Psoas muscle (tissue), 7 donors: ENCODE measurements at regions not wholly inside any gene's neighbourhood (a gene's known extent, or its start where the extent isn't known, plus 50 kb on each side); places are given as distances from the start of the nearest gene placed in this dataset.

Experiments used
- ATAC-seq, 4 donors: fragments of 200-7000 bp; cut with Tn5 transposase; one replicate each; pipeline ENCODE4 v1.9.1; 2020; ENCODE audit warnings: moderate library complexity in 3 of 4, mild to moderate bottlenecking in 2 of 4
- DNase-seq, 2 donors: peaks; one replicate each; pipeline ENCODE4 v3.0.0-alpha.2; 2020
- H3K27ac ChIP-seq: fragments of 200-600 bp; one replicate; pipeline ENCODE4 v1.8.0; 2022
- H3K27me3 ChIP-seq, 3 donors: fragments of 200-600 bp in 1 of 3; one replicate each; pipeline versions ENCODE4 v1.6.1 to v1.8.0; 2013 to 2022; ENCODE audit warnings: low read length in 2 of 3, mild to moderate bottlenecking in 2 of 3, moderate library complexity in 1 of 3; ENCODE audit not compliant: insufficient read depth in 3 of 3
- H3K36me3 ChIP-seq, 2 donors: fragments of 200-600 bp in 1 of 2; one replicate each; pipeline versions ENCODE4 v1.6.1 to v1.8.0; 2013 to 2022; ENCODE audit warnings: low read depth in 1 of 2, mild to moderate bottlenecking in 1 of 2, moderate library complexity in 1 of 2; ENCODE audit not compliant: insufficient read depth in 1 of 2
- H3K4me1 ChIP-seq: fragments of 200-600 bp; one replicate; pipeline ENCODE4 v1.8.0; 2022
- H3K4me3 ChIP-seq: fragments of 200-600 bp; one replicate; pipeline ENCODE4 v1.8.0; 2022; ENCODE audit warnings: mild to moderate bottlenecking
- H3K9me3 ChIP-seq: fragments of 200-600 bp; one replicate; pipeline ENCODE4 v1.8.0; 2022
- WGBS, 3 donors: extraction: QIAGEN DNeasy Blood & Tissue Kit; methylation state at CpG; one replicate each; pipeline versions ENCODE4 v1.1.6 to v1.1.7; 2013; 5-methylcytosine and 5-hydroxymethylcytosine counted together
- intact Hi-C, 2 donors: fragments of 100-400 bp; cut with DNase I; formaldehyde crosslinking; loops; one replicate each; pipeline versions ENCODE4 v1.11.0 to v1.14.2; 2022
- TF ChIP-seq, protein P1 (sequence below): fragments of 200-600 bp; IDR thresholded peaks from one replicate; pipeline ENCODE4 v1.8.0; 2022; ENCODE audit warnings: antibody characterized with exemption
- donor health status: healthy with polysubstance abuse.
- donor health status: DM: no; HTN: no; CAD: no; lungs with moderate emphysema.
- donor health status: Bipolar disorder and iron deficiency.
- donor health status: healthy.
- donor health status: DM: yes; HTN: yes; CAD: no.
- donor health status: DM: no; HTN: no; CAD: no.
- donor health status: DM: yes; HTN: yes; CAD: no.

GRCh38 chr6:71181565-71181964 lies 107.0 kb upstream of the OGFRL1 start:
- Histone ChIP-seq H3K27ac (no peak overlapping the region), H3K9me3 (peaks cover 3% of the 10 kb centered on the region), H3K4me3 (no peak overlapping the region), H3K36me3 (no peaks in the 10 kb centered on the region), H3K27me3 (no peaks in the 10 kb centered on the region), H3K4me1 (no peaks in the 10 kb centered on the region)
- WGBS, 3 donors, result 78 to 91% (median 84%) methylated on average over 1 of the region's 1 CpG
- DNase-seq (no peak), ATAC-seq (no peak)
- intact Hi-C loops, result no loop called here
- TF ChIP-seq, protein P1, sequence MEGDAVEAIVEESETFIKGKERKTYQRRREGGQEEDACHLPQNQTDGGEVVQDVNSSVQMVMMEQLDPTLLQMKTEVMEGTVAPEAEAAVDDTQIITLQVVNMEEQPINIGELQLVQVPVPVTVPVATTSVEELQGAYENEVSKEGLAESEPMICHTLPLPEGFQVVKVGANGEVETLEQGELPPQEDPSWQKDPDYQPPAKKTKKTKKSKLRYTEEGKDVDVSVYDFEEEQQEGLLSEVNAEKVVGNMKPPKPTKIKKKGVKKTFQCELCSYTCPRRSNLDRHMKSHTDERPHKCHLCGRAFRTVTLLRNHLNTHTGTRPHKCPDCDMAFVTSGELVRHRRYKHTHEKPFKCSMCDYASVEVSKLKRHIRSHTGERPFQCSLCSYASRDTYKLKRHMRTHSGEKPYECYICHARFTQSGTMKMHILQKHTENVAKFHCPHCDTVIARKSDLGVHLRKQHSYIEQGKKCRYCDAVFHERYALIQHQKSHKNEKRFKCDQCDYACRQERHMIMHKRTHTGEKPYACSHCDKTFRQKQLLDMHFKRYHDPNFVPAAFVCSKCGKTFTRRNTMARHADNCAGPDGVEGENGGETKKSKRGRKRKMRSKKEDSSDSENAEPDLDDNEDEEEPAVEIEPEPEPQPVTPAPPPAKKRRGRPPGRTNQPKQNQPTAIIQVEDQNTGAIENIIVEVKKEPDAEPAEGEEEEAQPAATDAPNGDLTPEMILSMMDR, result no peak

GRCh38 chr6:71187141-71187540 lies 101.5 kb upstream of the OGFRL1 start:
- no peak overlapping the region for H3K27ac ChIP-seq
- ATAC-seq, result no peak
- intact Hi-C loops, result no loop called here
- no peaks in the 10 kb centered on the region for H3K36me3 ChIP-seq
- H3K4me1 ChIP-seq, result no peaks in the 10 kb centered on the region
- TF ChIP-seq, protein P1, result no peak
- DNase-seq, result no peak
- H3K4me3 ChIP-seq, result no peak overlapping the region
- 81 to 84% (median 83%) methylated on average over 3 of the region's 3 CpGs for WGBS, 3 donors
- no peaks in the 10 kb centered on the region for H3K27me3 ChIP-seq
- H3K9me3 ChIP-seq, result peaks cover 3% of the 10 kb centered on the region

DNA sequence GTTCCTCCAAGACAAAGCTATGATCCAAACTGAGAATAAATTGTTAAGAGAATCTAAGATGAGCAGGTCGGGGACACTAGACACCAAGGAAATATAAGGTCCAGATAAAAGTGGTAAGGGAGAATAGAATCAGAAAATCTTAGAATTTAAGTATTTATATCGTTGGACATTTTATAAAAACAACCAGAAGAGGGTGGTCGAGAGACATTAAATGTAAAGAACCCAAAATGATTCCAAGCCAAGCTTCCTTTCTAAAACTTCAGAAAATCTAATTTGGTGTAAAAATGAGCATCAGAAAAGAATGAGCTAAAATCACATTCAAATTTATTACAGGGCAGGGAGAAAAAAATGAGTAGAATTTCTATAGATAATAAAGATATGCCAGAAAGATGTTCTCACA lies 97.8 kb upstream of the OGFRL1 start:
- TF ChIP-seq, protein P1, result no peak
- H3K27me3 ChIP-seq, result no peaks in the 10 kb centered on the region
- no peak overlapping the region for H3K27ac ChIP-seq
- ATAC-seq (no peak), DNase-seq (no peak)
- H3K4me3 ChIP-seq, result no peak overlapping the region
- intact Hi-C loops, result loop anchor here (5.0 to 10.0 kb wide), 3 partner anchors 154 to 314 kb away; no protein-coding TSS in a partner anchor
- no peaks in the 10 kb centered on the region for H3K9me3 ChIP-seq
- no peaks in the 10 kb centered on the region for H3K36me3 ChIP-seq
- no peaks in the 10 kb centered on the region for H3K4me1 ChIP-seq
- WGBS, 3 donors, result 13 to 18% (median 17%) methylated on average over 3 of the region's 3 CpGs

GRCh38 chr6:71194724-71195123 lies 93.9 kb upstream of the OGFRL1 start:
- DNase-seq, result no peak
- H3K27me3 ChIP-seq, result no peaks in the 10 kb centered on the region
- intact Hi-C loops, result loop anchor here (5.0 to 10.0 kb wide), 3 partner anchors 150 to 310 kb away; no protein-coding TSS in a partner anchor
- no peak overlapping the region for H3K27ac ChIP-seq
- WGBS, 3 donors, result 73 to 84% (median 74%) methylated on average over 1 of the region's 1 CpG
- H3K4me3 ChIP-seq, result no peak overlapping the region
- H3K4me1 ChIP-seq, result no peaks in the 10 kb centered on the region
- no peaks in the 10 kb centered on the region for H3K9me3 ChIP-seq
- no peak for ATAC-seq
- no peaks in the 10 kb centered on the region for H3K36me3 ChIP-seq
- TF ChIP-seq, protein P1, result no peak

GRCh38 chr6:71197267-71197666 lies 91.3 kb upstream of the OGFRL1 start:
- intact Hi-C loops, result loop anchor here (10.0 kb wide), 2 partner anchors 148 to 308 kb away; no protein-coding TSS in a partner anchor
- WGBS, 3 donors, result 50 to 54% (median 53%) methylated on average over 7 of the region's 7 CpGs
- H3K36me3 ChIP-seq, result no peaks in the 10 kb centered on the region

More at GRCh38 chr6:71197267-71197666, 91.3 kb upstream of the OGFRL1 start:
- ATAC-seq (no peak), DNase-seq (no peak)
- TF ChIP-seq, protein P1, result no peak
- H3K9me3 ChIP-seq, result no peaks in the 10 kb centered on the region
- no peak overlapping the region for H3K27ac ChIP-seq
- no peaks in the 10 kb centered on the region for H3K27me3 ChIP-seq
- H3K4me3 ChIP-seq, result no peak overlapping the region
- H3K4me1 ChIP-seq, result no peaks in the 10 kb centered on the region
